Tibial artery (tissue), 4 donors: ENCODE measurements at regions not wholly inside any gene's neighbourhood (a gene's known extent, or its start where the extent isn't known, plus 50 kb on each side); places are given as distances from the start of the nearest gene placed in this dataset.

Experiments
- DNase-seq, 2 donors: peaks; one replicate each; pipeline ENCODE4 v3.0.0-alpha.2; 2019
- H3K27ac ChIP-seq, 2 donors: fragments of 200-600 bp; sonication (generic) in 1 of 2; 1 replicate in 1 of 2; 2 replicates in 1 of 2; pipeline ENCODE4 v1.5.1; 2018 to 2019; ENCODE audit warnings: mild to moderate bottlenecking in 1 of 2
- H3K27me3 ChIP-seq, 2 donors: fragments of 200-600 bp; sonication (generic) in 1 of 2; one replicate each; pipeline versions ENCODE4 v1.5.1 to v1.6.0; 2016 to 2019
- H3K36me3 ChIP-seq, 3 donors: fragments of 200-600 bp; sonication (generic) in 2 of 3; one replicate each; pipeline ENCODE4 v1.5.1; 2016 to 2019; ENCODE audit warnings: mild to moderate bottlenecking in 2 of 3
- H3K4me1 ChIP-seq, 4 donors: fragments of 200-600 bp; sonication (generic) in 2 of 4; 1 replicate in 3 of 4; 2 replicates in 1 of 4; pipeline ENCODE4 v1.5.1; 2016 to 2019
- H3K4me3 ChIP-seq, 2 donors: fragments of 200-600 bp; sonication (generic) in 1 of 2; 1 replicate in 1 of 2; 2 replicates in 1 of 2; pipeline ENCODE4 v1.5.1; 2018 to 2019; ENCODE audit warnings: mild to moderate bottlenecking in 2 of 2
- H3K9me3 ChIP-seq, 3 donors: fragments of 200-600 bp; sonication (generic) in 1 of 3; one replicate each; pipeline ENCODE4 v1.5.1; 2016 to 2019
- intact Hi-C: fragments of 100-400 bp; cut with DNase I; formaldehyde crosslinking; loops from one replicate; pipeline ENCODE4 v1.15.0; 2023; ENCODE audit warnings: low total_unique reads
- TF ChIP-seq, protein P1 (sequence below), 2 experiments: fragments of 200-600 bp in 1 of 2; fragments of 450-650 bp in 1 of 2; IDR thresholded peaks; one replicate each; pipeline ENCODE4 v1.5.1; 2017 to 2019; ENCODE audit warnings: antibody characterized with exemption in 2 of 2, mild to moderate bottlenecking in 1 of 2, moderate library complexity in 1 of 2

GRCh38 chr13:54972838-54973237, 1944.2 kb downstream of the OLFM4 start:
- DNase-seq, result no peak
- H3K4me3 ChIP-seq, result no peak overlapping the region
- TF ChIP-seq, protein P1, sequence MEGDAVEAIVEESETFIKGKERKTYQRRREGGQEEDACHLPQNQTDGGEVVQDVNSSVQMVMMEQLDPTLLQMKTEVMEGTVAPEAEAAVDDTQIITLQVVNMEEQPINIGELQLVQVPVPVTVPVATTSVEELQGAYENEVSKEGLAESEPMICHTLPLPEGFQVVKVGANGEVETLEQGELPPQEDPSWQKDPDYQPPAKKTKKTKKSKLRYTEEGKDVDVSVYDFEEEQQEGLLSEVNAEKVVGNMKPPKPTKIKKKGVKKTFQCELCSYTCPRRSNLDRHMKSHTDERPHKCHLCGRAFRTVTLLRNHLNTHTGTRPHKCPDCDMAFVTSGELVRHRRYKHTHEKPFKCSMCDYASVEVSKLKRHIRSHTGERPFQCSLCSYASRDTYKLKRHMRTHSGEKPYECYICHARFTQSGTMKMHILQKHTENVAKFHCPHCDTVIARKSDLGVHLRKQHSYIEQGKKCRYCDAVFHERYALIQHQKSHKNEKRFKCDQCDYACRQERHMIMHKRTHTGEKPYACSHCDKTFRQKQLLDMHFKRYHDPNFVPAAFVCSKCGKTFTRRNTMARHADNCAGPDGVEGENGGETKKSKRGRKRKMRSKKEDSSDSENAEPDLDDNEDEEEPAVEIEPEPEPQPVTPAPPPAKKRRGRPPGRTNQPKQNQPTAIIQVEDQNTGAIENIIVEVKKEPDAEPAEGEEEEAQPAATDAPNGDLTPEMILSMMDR (IDR thresholded peaks at IDR 0.05), result no peak
- H3K9me3 ChIP-seq, result no peaks in the 10 kb centered on the region
- no peak overlapping the region for H3K27ac ChIP-seq
- H3K27me3 ChIP-seq, result no peaks in the 10 kb centered on the region
- intact Hi-C loops, result no loop called here
- no peaks in the 10 kb centered on the region for H3K36me3 ChIP-seq
- no peaks in the 10 kb centered on the region for H3K4me1 ChIP-seq

- DNase-seq, result no peak
- no peaks in the 10 kb centered on the region for H3K27me3 ChIP-seq
- no peaks in the 10 kb centered on the region for H3K4me1 ChIP-seq
- TF ChIP-seq, protein P1 (IDR thresholded peaks at IDR 0.05), result no peak
- intact Hi-C loops, result no loop called here
- H3K9me3 ChIP-seq, result no peaks in the 10 kb centered on the region
- no peak overlapping the region for H3K27ac ChIP-seq
- H3K36me3 ChIP-seq, result no peaks in the 10 kb centered on the region
- H3K4me3 ChIP-seq, result no peak overlapping the region
Measured at GRCh38 chr13:54975676-54976075, 1947.1 kb downstream of the OLFM4 start.

- TF ChIP-seq, protein P1 (IDR thresholded peaks at IDR 0.05), result no peak
- Histone ChIP-seq H3K4me1 (no peaks in the 10 kb centered on the region), H3K9me3 (no peaks in the 10 kb centered on the region), H3K36me3 (no peaks in the 10 kb centered on the region), H3K27me3 (no peaks in the 10 kb centered on the region), H3K4me3 (no peak overlapping the region), H3K27ac (no peak overlapping the region)
- intact Hi-C loops, result no loop called here
- DNase-seq, result no peak
Measured at GRCh38 chr13:54980651-54981050, 1952.0 kb downstream of the OLFM4 start.

- H3K27me3 ChIP-seq, result no peaks in the 10 kb centered on the region
- no peak for DNase-seq
- no peaks in the 10 kb centered on the region for H3K9me3 ChIP-seq
- H3K36me3 ChIP-seq, result no peaks in the 10 kb centered on the region
- no peak overlapping the region for H3K27ac ChIP-seq
- H3K4me3 ChIP-seq, result no peak overlapping the region
- TF ChIP-seq, protein P1 (IDR thresholded peaks at IDR 0.05), result no peak
- no peaks in the 10 kb centered on the region for H3K4me1 ChIP-seq
- intact Hi-C loops, result no loop called here
Measured at GRCh38 chr13:54989418-54989817, 1960.8 kb downstream of the OLFM4 start.

- H3K27ac ChIP-seq, result no peak overlapping the region
- no peaks in the 10 kb centered on the region for H3K9me3 ChIP-seq
- TF ChIP-seq, protein P1 (IDR thresholded peaks at IDR 0.05), result no peak
- no peak overlapping the region for H3K4me3 ChIP-seq
- intact Hi-C loops, result no loop called here
- H3K4me1 ChIP-seq, result no peaks in the 10 kb centered on the region
- H3K36me3 ChIP-seq, result no peaks in the 10 kb centered on the region
- no peak for DNase-seq
- H3K27me3 ChIP-seq, result no peaks in the 10 kb centered on the region
Measured at GRCh38 chr13:54999399-54999907, 1970.8 kb downstream of the OLFM4 start.

- TF ChIP-seq, protein P1 (IDR thresholded peaks at IDR 0.05), result no peak
- Histone ChIP-seq H3K4me3 (no peak overlapping the region), H3K27ac (no peak overlapping the region), H3K36me3 (no peaks in the 10 kb centered on the region), H3K27me3 (no peaks in the 10 kb centered on the region), H3K4me1 (no peaks in the 10 kb centered on the region), H3K9me3 (no peaks in the 10 kb centered on the region)
- intact Hi-C loops, result no loop called here
- no peak for DNase-seq
Measured at GRCh38 chr13:55000043-55000442, 1971.4 kb downstream of the OLFM4 start.
